ENCODE measurements at regions not wholly inside any gene's neighbourhood (a gene's known extent, or its start where the extent isn't known, plus 50 kb on each side); places are given as distances from the start of the nearest gene placed in this dataset.

DNA sequence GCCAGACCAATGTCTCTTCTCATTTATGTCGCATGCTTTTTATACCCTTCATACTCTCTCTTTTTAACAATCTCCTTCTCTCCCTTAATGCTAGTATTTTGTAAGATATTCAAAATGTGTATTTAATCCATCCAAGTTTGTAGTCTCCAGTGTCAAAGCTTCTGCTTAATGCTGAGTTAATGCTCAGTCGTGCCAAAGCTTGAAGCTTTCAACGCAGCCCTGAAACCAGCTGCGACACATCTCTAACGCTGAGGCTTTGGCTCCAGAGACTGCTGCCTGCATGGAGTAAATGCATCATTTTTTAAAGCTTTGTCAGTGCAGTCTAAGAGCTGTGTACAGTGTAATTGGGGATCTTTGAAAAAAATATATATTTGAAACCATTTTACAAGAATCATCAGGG, 2108.8 kb upstream of the PIK3C3 start:
- TF ChIP-seq, protein P1, sequence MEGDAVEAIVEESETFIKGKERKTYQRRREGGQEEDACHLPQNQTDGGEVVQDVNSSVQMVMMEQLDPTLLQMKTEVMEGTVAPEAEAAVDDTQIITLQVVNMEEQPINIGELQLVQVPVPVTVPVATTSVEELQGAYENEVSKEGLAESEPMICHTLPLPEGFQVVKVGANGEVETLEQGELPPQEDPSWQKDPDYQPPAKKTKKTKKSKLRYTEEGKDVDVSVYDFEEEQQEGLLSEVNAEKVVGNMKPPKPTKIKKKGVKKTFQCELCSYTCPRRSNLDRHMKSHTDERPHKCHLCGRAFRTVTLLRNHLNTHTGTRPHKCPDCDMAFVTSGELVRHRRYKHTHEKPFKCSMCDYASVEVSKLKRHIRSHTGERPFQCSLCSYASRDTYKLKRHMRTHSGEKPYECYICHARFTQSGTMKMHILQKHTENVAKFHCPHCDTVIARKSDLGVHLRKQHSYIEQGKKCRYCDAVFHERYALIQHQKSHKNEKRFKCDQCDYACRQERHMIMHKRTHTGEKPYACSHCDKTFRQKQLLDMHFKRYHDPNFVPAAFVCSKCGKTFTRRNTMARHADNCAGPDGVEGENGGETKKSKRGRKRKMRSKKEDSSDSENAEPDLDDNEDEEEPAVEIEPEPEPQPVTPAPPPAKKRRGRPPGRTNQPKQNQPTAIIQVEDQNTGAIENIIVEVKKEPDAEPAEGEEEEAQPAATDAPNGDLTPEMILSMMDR (IDR thresholded peaks at IDR 0.05; ENCODE audit: low read depth, low read length, poor library complexity, severe bottlenecking) = no peak
- no peak for TF ChIP-seq EZH2phosphoT487 (IDR thresholded peaks at IDR 0.05; ENCODE audit: borderline replicate concordance, low read length)

Measured in DOHH2 (cell line).